PC-9 (cell line): ENCODE measurements at regions not wholly inside any gene's neighbourhood (a gene's known extent, or its start where the extent isn't known, plus 50 kb on each side); places are given as distances from the start of the nearest gene placed in this dataset.

Experiments used
- BruUV-seq: library from RNA; stranded (reverse); fragments of 400-500 nt; replicated peaks from 2 replicates; lab custom pipeline; 2021; lab: Mats Ljungman, UMichigan
- CTCF ChIA-PET: fragments of 300-600 bp; sonication (Branson Sonifier 250); formaldehyde crosslinking; loops from one replicate; lab custom pipeline; 2022; ENCODE audit warnings: antibody characterized with exemption; lab: Charles Lee
- POLR2A ChIA-PET: fragments of 300-600 bp; sonication (Branson Sonifier 250); formaldehyde crosslinking; loops from one replicate; lab custom pipeline; 2022; ENCODE audit warnings: antibody characterized with exemption; ENCODE audit not compliant: unreplicated experiment; lab: Charles Lee
- DNase-seq, 2 experiments: peaks; one replicate each; pipeline versions ENCODE4 v3.0.0 to v3.0.0-alpha.2; 2015 to 2022; ENCODE audit warnings: mixed read lengths in 1 of 2
- H2AFZ ChIP-seq: fragments of 200-600 bp; sonication (generic); 2 replicates; pipeline ENCODE4 v1.8.1; 2017; ENCODE audit warnings: antibody characterized with exemption
- H3F3A ChIP-seq: fragments of 200-600 bp; sonication (generic); 2 replicates; pipeline ENCODE4 v1.8.1; 2017; ENCODE audit warnings: antibody characterized with exemption, mild to moderate bottlenecking, low read depth; ENCODE audit not compliant: insufficient read depth
- H3K27ac ChIP-seq: fragments of 200-600 bp; sonication (generic); 2 replicates; pipeline ENCODE4 v1.6.1; 2016; ENCODE audit warnings: mixed run types
- H3K27me3 ChIP-seq: fragments of 200-600 bp; sonication (generic); 2 replicates; pipeline ENCODE4 v1.6.1; 2016; ENCODE audit warnings: low read depth, mixed run types; ENCODE audit not compliant: insufficient read depth
- H3K36me3 ChIP-seq: fragments of 200-600 bp; sonication (generic); 2 replicates; pipeline ENCODE4 v1.6.1; 2016; ENCODE audit warnings: low read depth, mixed run types
- H3K4me1 ChIP-seq: fragments of 200-600 bp; sonication (generic); replicated peaks from 2 replicates; pipeline ENCODE4 v1.6.1; 2016; ENCODE audit warnings: mixed run types; ENCODE audit not compliant: insufficient read depth
- H3K4me2 ChIP-seq: fragments of 200-600 bp; sonication (generic); 2 replicates; pipeline ENCODE4 v1.6.1; 2017; ENCODE audit warnings: mixed run types
- H3K4me3 ChIP-seq: fragments of 200-600 bp; sonication (generic); 2 replicates; pipeline ENCODE4 v1.6.1; 2016; ENCODE audit warnings: mixed run types
- H3K79me2 ChIP-seq: fragments of 200-600 bp; sonication (generic); 2 replicates; pipeline ENCODE4 v1.6.1; 2017; ENCODE audit warnings: low read depth, mixed run types
- H3K9me2 ChIP-seq: fragments of 200-600 bp; sonication (generic); 2 replicates; pipeline ENCODE4 v1.8.1; 2017; ENCODE audit warnings: mild to moderate bottlenecking; ENCODE audit not compliant: insufficient read depth
- H3K9me3 ChIP-seq: fragments of 200-600 bp; sonication (generic); 2 replicates; pipeline ENCODE4 v1.8.1; 2016; ENCODE audit warnings: low read depth; ENCODE audit not compliant: insufficient read depth
- H4K20me1 ChIP-seq: fragments of 200-600 bp; sonication (generic); 2 replicates; pipeline ENCODE4 v1.8.1; 2017; ENCODE audit not compliant: insufficient read depth
- EZH2 ChIP-seq: fragments of 200-600 bp; sonication (generic); IDR thresholded peaks from 2 replicates; pipeline ENCODE4 v1.8.0; 2017; ENCODE audit warnings: antibody characterized with exemption, low read depth
- intact Hi-C: fragments of 100-400 bp; cut with micrococcal nuclease; formaldehyde crosslinking; loops from one replicate; pipeline ENCODE4 v1.10.0; 2022; ENCODE audit not compliant: unreplicated experiment
- TF ChIP-seq, protein P1 (sequence below): fragments of 200-600 bp; sonication (generic); conservative IDR thresholded peaks from 2 replicates; pipeline ENCODE4 v1.6.1; 2017; ENCODE audit warnings: mixed run types, antibody characterized with exemption, mild to moderate bottlenecking, moderate library complexity

DNA sequence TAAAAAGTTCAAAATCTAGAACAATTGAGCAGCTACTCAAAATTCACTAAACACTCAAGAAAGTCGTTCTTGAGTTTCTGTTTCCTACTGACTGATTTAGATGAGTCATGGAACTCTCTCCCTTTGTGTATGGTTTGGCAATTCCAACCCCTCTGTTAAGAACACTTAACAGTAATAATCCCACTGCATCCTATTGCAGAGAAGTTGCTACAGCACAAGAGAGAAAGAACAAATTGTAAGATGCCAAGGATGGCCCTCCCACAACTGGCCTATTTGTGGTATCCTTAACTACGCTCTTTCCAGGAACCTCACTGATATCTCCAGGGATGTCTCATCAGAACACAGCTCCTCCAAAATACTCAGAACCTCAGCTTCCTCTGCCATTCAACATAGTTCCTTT is 701.8 kb upstream of the TENM3 start:
- Histone ChIP-seq H3K4me3 (no peak overlapping the region), H4K20me1 (no peaks in the 10 kb centered on the region), H3K4me1 (no peaks in the 10 kb centered on the region), H3K27me3 (no peaks in the 10 kb centered on the region; the same call in 1 of the 2 replicates), H3K79me2 (no peaks in the 10 kb centered on the region), H2AFZ (no peak overlapping the region), H3K4me2 (no peak overlapping the region), H3K9me2 (no peaks in the 10 kb centered on the region), H3K9me3 (no peaks in the 10 kb centered on the region), H3K27ac (no peak overlapping the region), H3F3A (no peaks in the 10 kb centered on the region), H3K36me3 (no peaks in the 10 kb centered on the region)
- TF ChIP-seq, protein P1, sequence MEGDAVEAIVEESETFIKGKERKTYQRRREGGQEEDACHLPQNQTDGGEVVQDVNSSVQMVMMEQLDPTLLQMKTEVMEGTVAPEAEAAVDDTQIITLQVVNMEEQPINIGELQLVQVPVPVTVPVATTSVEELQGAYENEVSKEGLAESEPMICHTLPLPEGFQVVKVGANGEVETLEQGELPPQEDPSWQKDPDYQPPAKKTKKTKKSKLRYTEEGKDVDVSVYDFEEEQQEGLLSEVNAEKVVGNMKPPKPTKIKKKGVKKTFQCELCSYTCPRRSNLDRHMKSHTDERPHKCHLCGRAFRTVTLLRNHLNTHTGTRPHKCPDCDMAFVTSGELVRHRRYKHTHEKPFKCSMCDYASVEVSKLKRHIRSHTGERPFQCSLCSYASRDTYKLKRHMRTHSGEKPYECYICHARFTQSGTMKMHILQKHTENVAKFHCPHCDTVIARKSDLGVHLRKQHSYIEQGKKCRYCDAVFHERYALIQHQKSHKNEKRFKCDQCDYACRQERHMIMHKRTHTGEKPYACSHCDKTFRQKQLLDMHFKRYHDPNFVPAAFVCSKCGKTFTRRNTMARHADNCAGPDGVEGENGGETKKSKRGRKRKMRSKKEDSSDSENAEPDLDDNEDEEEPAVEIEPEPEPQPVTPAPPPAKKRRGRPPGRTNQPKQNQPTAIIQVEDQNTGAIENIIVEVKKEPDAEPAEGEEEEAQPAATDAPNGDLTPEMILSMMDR, result no peak
- TF ChIP-seq EZH2, result no peak
- no TSS peak for BruUV-seq
- POLR2A ChIA-PET, result no interaction called here
- no peak for DNase-seq
- intact Hi-C loops, result no loop called here
- CTCF ChIA-PET, result no interaction called here

DNA sequence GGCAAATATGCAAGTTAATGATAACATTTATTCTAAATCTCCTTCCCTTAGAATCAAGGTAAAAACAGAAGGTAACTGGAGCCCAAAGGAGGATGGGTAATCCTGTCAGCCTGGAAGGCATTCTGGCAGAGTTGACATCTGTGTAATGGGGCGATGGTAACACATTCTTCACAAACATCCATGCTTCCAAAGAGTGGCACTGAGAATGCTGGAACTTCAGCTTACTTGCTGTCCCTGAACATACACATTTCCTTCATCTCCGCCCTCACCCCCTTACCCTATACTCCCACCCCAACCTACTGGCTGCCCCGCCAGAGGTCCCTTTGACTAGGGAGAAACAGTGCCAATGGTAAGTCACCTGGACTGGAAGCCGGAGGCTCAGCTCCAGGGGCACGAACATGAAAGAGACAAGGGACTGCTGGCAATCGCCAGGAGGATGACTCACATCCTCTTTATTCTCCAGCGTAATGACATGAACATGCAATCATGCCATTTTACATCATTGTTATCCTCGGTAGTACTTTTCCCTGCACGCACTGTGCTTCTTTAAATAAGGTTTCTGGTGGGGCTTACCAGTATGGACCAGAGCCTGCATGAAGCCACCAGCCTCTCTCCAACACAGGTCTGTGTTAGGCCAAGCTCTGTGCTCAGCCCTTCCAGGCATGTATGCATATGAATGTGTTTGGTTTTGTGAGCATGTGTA is 694.2 kb upstream of the TENM3 start:
- Histone ChIP-seq H3K9me2 (no peaks in the 10 kb centered on the region), H3K4me1 (no peaks in the 10 kb centered on the region), H3K36me3 (no peaks in the 10 kb centered on the region), H3F3A (no peaks in the 10 kb centered on the region), H2AFZ (no peak overlapping the region), H3K9me3 (no peaks in the 10 kb centered on the region), H4K20me1 (no peaks in the 10 kb centered on the region), H3K27ac (no peak overlapping the region), H3K27me3 (no peaks in the 10 kb centered on the region; the same call in 1 of the 2 replicates), H3K4me2 (no peak overlapping the region), H3K79me2 (no peaks in the 10 kb centered on the region), H3K4me3 (no peak overlapping the region)
- no peak for TF ChIP-seq EZH2
- TF ChIP-seq, protein P1, result no peak
- no peak for DNase-seq
- ChIA-PET POLR2A (no interaction called here), CTCF (no interaction called here)
- intact Hi-C loops, result no loop called here
- no TSS peak for BruUV-seq

DNA sequence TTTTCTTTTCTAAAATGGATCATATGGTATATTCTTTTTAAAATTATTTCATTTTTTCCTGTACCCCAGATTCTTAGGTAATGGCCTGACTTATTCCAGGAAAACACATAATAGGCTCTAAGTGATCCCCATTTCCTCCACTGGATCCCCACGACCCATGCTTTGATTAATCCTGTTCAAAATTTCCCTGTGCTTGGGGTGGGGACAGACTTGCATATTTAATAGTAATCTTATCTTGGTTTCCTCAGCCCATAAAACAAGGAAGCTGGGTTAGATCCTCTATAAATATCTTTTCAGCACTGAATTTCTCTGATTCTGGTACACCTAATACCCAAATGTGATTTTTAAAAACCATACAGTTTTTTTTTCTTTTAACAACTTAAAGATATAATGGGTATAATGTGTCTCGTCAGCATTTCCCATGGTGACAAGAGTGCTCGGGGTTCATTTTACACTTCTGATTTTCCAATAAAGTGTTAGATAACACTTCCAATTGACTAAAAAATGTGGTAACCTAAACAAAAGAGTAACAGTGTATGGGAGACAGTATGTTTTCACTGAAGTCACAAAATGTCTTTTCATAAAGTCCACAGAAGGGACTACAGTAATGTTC is 693.5 kb upstream of the TENM3 start:
- intact Hi-C loops, result no loop called here
- Histone ChIP-seq H3K4me1 (no peaks in the 10 kb centered on the region), H3K27ac (no peak overlapping the region), H3K79me2 (no peaks in the 10 kb centered on the region), H3K4me3 (no peak overlapping the region), H3K9me2 (no peaks in the 10 kb centered on the region), H3K36me3 (no peaks in the 10 kb centered on the region), H3F3A (no peaks in the 10 kb centered on the region), H2AFZ (no peak overlapping the region), H4K20me1 (no peaks in the 10 kb centered on the region), H3K9me3 (no peaks in the 10 kb centered on the region), H3K27me3 (no peaks in the 10 kb centered on the region; the same call in 1 of the 2 replicates), H3K4me2 (no peak overlapping the region)
- TF ChIP-seq EZH2, result no peak
- TF ChIP-seq, protein P1, result no peak
- no peak for DNase-seq
- POLR2A ChIA-PET, result no interaction called here
- CTCF ChIA-PET, result no interaction called here
- BruUV-seq, result no TSS peak
